H4 (cell line): ENCODE measurements at regions not wholly inside any gene's neighbourhood (a gene's known extent, or its start where the extent isn't known, plus 50 kb on each side); places are given as distances from the start of the nearest gene placed in this dataset.

ENCODE experiments used
- DNase-seq: peaks from one replicate; pipeline ENCODE4 v3.0.0-alpha.2; 2015; ENCODE audit warnings: low spot score

DNA sequence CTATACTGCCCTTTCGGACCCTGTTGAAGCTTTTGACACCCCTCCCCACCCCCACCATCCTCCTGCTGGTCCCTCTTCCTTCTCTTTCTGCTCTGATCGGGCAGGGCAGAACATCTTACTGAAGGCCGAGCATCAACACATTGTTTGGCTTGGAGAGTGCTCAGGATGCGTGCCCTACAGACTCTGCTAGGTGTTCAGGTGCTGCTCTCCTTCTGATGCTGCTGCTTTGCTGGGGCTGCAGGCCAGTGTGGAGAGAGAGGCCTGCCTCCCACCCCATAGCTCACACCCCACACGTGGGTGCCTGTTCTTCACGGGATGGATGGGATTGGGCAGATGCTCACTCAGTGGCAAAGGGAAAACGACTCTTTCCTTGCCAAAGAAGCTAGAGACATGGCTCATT is 89.8 kb upstream of the ONECUT1 start:
- DNase-seq: no peak

DNA sequence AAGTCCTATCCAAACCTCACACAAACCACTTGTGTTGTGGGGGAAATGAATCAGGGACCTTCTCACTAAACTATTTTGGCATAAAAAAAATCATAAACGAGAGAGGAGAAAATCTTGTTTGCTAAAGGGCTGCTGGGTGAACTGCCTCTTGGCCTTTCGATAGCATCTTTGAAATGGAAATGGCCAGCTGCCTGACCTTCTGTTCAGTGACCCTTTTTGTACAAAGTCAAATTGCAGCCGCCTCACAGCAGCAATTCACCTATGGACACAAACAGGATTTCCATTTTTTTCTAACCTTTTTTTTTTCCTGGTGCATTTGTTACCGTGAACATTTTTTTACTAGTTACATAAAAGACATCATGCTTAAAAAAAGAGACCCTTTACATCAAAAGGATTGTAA is 89.0 kb upstream of the ONECUT1 start:
- no peak for DNase-seq

DNA sequence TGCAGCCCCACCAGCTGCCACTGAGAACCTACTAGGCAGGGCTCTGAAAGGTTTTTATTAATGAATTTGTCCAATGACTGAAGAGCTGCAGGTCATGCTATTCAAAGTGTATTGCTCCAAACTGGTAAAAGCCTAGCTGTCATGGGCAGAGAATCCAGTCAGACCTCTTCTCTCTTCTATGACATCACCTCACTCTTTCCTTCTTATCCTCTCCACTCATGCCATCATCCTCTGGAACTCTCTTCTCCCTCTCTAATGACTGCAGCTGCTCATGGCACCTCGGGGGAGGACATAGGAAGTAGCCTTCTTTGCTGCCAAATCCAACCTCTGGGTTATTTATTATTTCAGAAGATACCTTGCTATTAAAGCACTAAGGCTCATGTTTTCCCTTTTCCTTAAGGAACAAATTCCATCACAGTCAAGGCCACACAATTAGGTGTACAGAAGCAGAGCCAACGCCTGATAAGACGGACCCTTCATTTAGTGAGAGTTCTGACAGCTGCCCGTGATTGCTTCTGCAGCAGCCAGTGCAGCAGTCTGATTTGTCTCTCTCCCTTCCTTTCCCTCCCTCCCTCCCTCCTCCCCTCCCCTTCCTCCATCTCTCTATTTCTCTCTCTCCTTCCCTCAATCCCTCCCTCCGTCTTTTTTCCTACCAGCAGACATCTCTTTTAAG is 87.0 kb upstream of the ONECUT1 start:
- no peak for DNase-seq

DNA sequence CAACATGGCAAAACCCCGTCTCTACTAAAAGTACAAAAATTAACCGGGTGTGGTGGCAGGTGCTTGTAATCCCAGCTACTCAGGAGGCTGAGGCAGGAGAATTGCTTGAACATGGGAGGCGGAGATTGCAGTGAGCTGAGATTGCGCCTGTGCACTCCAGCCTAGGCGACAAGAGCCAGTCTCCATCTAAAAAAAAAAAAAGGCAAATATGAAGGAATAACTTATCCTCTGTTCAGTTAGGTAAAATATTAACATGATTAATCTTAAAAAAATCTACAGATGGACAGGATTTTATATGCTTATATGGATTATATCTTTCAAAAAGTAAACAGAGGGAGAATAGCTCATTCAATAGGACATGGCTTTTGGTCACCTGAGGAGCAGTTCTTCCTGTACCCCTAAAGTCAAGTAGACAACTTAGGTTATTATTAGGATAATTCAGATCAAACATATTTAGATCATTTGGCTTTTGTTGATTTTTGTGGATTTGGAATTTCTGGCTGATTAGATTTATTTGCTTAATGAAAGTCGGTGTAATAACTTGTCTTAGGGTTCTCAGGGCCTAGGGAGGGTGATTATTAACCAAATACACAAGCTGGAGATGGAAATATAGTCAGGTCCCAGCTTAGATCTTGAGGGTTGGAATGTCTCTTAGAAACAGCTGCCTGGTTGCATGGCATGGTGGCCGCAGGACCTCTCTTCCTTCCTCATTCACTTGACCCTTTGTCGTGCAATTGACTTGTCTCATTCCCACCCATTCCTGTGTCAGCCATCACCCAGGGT is 82.1 kb upstream of the ONECUT1 start:
- no peak for DNase-seq

DNA sequence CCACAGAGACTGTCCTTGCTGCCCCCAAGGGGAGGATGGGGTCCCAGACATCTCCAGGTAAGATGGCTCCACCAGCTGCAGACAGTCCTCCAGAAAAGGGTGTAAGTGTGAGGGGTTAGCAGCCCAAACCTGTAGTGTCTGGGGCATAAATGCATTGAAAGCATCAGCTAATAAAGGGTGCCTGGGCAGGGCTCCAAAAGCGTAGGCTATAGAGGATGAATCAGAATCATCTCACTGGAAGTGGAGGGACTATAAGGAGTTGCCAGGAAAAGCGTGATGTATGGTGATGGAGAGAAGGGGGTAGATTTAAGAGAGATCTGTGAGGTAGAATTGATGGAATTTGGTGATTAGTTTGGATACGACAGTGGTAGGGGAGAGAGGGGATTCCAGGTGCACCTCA is 79.9 kb upstream of the ONECUT1 start:
- DNase-seq: no peak

DNA sequence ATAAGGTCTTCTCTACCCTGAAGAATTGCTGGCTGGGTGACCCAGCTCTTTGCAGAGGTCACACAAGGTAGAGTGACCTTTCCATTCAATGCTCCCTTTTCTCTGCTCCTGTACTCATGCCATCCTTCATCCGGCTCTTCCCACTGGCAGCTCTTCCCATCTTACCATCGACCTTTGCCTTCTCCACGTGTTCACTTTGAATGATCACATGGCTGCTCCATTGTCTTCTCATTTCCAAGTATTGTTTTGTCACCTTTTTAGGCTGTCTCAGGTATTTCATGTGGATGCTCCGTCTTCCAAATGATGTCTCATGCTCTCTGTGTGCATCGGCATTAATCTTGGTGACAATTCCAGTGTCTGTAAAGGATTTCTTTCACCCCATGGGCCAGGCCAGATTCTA is 76.6 kb upstream of the ONECUT1 start:
- no peak for DNase-seq

DNA sequence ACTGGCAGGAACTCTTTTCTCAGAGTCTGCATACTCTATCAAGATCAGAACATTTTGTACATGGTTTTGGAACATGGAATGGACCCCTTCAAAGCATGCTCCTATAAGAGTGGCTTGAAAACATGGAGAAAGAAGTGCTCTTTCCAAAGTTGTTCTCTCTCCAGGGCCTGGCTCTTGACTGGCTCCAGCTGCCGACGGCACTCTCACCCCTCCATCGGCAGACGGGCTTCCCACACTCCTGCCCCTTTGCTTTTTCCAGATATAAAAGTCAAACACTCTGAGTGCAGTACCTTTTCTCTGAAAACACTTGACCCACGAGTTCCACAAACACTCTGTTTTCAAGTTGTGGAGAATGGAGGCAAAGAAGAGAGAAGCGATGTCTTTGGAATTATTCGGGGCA is 72.5 kb upstream of the ONECUT1 start:
- no peak for DNase-seq

DNA sequence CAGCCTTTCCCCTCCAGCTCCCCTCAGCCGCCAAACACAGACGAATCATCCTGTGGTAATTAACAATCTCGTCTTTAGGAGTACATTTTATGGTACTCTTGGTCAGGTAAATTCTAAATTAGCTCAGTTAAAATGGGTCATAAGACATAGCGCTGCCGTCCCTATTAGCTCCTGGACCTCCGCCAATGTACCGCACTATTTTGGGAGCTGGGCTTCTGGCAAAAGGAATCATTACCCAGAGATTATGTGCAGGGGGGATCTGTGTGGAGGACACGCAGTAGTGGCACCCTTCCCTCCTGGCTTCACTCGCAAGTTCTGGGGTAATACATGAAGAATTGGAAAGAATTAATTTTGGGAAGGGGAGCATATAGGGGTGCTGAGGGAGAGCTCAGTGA is 68.6 kb upstream of the ONECUT1 start:
- no peak for DNase-seq

DNA sequence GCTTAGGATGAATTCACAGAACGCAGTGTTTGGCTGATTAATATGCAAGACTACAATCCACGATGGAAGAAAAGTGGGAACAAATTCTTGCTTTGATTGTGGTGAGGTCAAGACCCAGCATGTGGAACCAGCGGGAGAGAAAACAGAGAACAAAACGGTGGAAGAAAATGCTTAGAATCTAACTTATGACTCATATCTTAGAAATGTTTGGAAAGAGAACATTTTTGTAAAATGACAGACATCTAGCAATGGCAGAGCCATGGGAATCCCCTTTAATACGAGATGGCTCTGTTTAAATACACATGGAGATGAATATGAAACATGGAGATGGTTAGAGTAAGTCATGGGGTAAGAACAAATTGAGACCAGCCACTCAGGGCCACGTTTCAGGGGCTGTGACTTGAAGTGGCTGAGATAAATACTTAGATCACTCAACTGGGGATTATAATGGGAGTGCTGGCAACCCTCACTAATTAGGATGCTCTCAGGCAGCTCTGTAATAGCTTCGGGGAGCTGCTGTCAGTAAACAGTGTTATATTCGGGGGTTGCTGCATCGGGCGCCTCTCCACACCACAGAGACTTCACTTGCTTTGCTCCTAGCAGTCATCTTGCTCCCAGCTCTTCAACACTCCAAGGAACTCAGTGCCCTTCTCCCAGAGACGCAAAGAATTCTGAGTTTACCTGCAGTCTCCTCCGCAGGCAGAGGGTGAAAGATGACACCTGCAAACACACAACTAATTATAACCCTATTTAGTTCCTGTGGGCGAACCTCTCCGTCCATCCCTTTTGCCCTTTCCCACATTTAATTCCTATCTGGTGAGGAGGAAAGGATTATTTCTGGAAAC is 68.0 kb upstream of the ONECUT1 start:
- DNase-seq: no peak

DNA sequence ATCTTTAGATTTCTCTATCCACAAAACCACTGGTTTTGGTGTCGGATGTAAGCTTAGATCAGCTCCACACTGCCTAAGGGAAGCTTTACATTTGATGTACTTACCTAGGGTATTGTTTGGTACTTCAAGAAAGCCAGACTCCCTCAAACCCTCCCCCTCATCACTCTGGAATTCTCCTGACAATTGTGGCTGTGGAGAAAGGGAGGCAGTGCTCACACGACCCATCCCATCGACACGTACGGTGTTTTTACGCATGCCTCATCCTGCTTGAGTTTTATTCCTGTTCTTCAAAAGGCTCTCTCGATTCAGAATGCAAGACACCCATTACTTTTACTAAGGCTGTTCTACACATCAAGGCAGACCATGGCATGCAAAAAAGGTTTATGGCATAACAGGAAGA is 67.3 kb upstream of the ONECUT1 start:
- no peak for DNase-seq

DNA sequence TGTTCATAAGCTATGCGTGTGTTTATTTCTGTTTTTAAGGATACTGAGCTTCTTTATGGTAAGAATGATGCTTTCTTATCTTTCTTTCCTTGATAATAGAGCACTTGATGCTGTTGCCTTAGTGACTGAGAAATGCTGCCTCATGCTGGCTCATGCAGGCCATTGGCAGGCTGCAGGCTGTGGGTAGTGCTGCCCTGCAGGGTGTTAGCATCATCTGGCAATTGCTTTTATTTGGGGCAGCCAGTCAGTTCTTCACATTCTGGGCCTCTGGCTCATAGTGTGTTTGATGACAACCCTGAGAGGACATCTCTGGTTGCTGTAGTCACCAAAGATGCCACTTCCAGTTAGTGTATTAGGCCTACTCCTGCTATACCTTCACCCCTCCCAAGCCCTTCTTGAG is 66.2 kb upstream of the ONECUT1 start:
- no peak for DNase-seq

DNA sequence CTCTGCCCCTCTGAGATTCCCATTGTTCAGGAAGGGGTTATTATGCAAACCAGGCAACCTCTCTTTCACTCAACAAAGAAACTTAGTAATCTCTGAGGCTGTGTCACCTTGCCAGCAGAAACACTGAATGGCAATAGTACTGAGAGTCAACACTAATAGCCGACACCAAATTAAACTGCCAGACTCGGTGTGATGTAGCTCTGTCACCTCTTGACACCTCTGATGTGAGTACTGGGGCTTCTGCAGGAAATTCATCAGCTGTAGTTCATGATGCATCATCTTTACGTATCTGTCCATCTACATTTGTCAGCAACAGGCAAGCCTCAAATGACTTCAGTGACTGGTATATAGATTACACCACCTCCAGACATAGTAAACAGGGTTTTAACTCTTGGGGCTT is 65.0 kb upstream of the ONECUT1 start:
- DNase-seq: no peak

DNA sequence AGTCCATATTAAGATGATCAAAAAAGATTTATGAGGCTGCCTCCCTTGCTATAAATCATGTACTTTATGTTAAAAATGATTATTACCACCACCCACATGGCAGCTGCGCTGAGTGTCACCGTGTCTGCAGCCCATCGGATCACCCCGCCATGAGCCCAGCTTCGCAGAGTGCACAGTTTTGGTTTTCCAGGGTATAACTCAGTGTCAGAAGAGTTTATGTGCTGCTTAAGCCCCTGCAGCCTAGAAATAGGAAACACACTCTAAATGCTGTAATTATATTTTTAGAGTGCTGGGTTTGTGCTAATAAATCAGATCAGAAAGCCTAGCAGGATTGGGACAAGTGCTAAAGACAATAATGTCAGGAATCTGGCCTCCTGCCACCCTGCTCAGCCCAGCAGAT is 54.7 kb upstream of the ONECUT1 start:
- no peak for DNase-seq
